Gastroesophageal sphincter (tissue), 4 donors: ENCODE measurements at regions not wholly inside any gene's neighbourhood (a gene's known extent, or its start where the extent isn't known, plus 50 kb on each side); places are given as distances from the start of the nearest gene placed in this dataset.

ENCODE experiments used
- ATAC-seq: fragments of 150-250 bp; one replicate; pipeline ENCODE4 v1.9.1; 2016; ENCODE audit warnings: mild to moderate bottlenecking, moderate library complexity
- H3K27ac ChIP-seq, 4 donors: fragments of 200-600 bp; sonication (generic) in 3 of 4; 1 replicate in 3 of 4; 2 replicates in 1 of 4; pipeline ENCODE4 v1.5.1; 2016 to 2019
- H3K27me3 ChIP-seq: fragments of 200-600 bp; sonication (generic); one replicate; pipeline ENCODE4 v1.5.1; 2019
- H3K36me3 ChIP-seq, 2 donors: fragments of 200-600 bp; sonication (generic); one replicate each; pipeline ENCODE4 v1.5.1; 2019; ENCODE audit warnings: control low read depth in 1 of 2
- H3K4me1 ChIP-seq, 3 donors: fragments of 200-600 bp; sonication (generic); 1 replicate in 2 of 3; 2 replicates in 1 of 3; pipeline ENCODE4 v1.5.1; 2016 to 2019; ENCODE audit warnings: control low read depth in 2 of 3
- H3K4me3 ChIP-seq, 2 donors: fragments of 200-600 bp; sonication (generic); one replicate each; pipeline ENCODE4 v1.5.1; 2019; ENCODE audit warnings: mild to moderate bottlenecking in 1 of 2, moderate library complexity in 1 of 2
- H3K9me3 ChIP-seq, 3 donors: fragments of 200-600 bp; sonication (generic); one replicate each; pipeline ENCODE4 v1.5.1; 2017 to 2019; ENCODE audit warnings: control low read depth in 2 of 3
- EP300 ChIP-seq: sonication (generic); formaldehyde crosslinking; IDR thresholded peaks from one replicate; pipeline ENCODE4 v1.6.1; 2017; ENCODE audit warnings: antibody characterized with exemption, mild to moderate bottlenecking
- POLR2A ChIP-seq, 2 donors: fragments of 450-650 bp; IDR thresholded peaks; one replicate each; pipeline ENCODE4 v1.6.1; 2017; ENCODE audit warnings: antibody characterized with exemption in 2 of 2, mild to moderate bottlenecking in 2 of 2, moderate library complexity in 1 of 2
- POLR2AphosphoS5 ChIP-seq: sonication (generic); formaldehyde crosslinking; IDR thresholded peaks from one replicate; pipeline ENCODE4 v1.6.1; 2017; ENCODE audit warnings: antibody characterized with exemption
- WGBS, 2 donors: methylation state at CpG; one replicate each; pipeline ENCODE4 v1.1.5; 2018; ENCODE audit warnings: low coverage in 1 of 2; 5-methylcytosine and 5-hydroxymethylcytosine counted together
- TF ChIP-seq, protein P1 (sequence below), 4 experiments: fragments of 200-600 bp in 2 of 4; fragments of 450-650 bp in 2 of 4; sonication (generic) in 1 of 4; IDR thresholded peaks; one replicate each; pipeline ENCODE4 v1.5.1; 2017 to 2019; ENCODE audit warnings: antibody characterized with exemption in 4 of 4, mild to moderate bottlenecking in 2 of 4, moderate library complexity in 2 of 4

DNA sequence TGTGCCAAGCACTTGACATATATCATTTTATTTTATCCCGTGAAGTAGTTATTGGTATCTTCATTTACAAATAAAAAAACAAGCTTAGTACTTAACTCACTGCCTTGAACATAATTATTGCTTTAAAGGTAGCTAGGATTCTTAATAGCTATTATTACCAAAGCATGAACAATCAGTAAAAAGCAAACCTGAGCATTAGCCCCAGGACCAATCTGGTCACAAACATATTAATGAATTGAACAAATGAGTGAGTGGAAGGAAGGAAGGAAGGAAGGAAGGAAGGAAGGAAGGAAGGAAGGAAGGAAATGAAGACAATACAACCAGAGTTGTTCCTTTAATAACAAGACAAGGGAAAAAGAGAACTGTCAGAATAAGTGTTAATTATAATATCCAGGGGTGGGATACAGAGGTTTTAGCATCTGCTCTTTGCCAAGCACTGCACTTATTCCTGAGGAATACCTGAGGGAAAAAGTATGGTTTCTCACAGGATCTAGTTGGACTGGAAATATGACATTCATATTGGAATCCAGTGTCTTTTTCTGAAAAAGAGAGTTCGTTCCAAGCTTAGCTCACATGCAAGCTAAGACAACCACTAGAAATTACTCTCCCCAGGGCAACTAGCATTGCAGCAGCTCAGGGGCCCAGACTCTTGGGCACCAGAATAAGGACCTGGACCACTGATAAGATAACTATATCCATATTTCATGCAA is 172.9 kb upstream of the MGMT start:
- TF ChIP-seq POLR2A (IDR thresholded peaks at IDR 0.05) (no peak), EP300 (no peak), POLR2AphosphoS5 (no peak)
- TF ChIP-seq, protein P1, sequence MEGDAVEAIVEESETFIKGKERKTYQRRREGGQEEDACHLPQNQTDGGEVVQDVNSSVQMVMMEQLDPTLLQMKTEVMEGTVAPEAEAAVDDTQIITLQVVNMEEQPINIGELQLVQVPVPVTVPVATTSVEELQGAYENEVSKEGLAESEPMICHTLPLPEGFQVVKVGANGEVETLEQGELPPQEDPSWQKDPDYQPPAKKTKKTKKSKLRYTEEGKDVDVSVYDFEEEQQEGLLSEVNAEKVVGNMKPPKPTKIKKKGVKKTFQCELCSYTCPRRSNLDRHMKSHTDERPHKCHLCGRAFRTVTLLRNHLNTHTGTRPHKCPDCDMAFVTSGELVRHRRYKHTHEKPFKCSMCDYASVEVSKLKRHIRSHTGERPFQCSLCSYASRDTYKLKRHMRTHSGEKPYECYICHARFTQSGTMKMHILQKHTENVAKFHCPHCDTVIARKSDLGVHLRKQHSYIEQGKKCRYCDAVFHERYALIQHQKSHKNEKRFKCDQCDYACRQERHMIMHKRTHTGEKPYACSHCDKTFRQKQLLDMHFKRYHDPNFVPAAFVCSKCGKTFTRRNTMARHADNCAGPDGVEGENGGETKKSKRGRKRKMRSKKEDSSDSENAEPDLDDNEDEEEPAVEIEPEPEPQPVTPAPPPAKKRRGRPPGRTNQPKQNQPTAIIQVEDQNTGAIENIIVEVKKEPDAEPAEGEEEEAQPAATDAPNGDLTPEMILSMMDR (IDR thresholded peaks at IDR 0.05), result no peak
- no peaks in the 10 kb centered on the region for H3K9me3 ChIP-seq
- no peak for ATAC-seq
- no peaks in the 10 kb centered on the region for H3K4me1 ChIP-seq
- WGBS, 2 donors, result 82 to 95% methylated on average over 2 of the region's 2 CpGs
- H3K36me3 ChIP-seq, result no peaks in the 10 kb centered on the region
- peaks cover 7% of the 10 kb centered on the region for H3K27me3 ChIP-seq
- no peak overlapping the region for H3K27ac ChIP-seq
- H3K4me3 ChIP-seq, result no peak overlapping the region

DNA sequence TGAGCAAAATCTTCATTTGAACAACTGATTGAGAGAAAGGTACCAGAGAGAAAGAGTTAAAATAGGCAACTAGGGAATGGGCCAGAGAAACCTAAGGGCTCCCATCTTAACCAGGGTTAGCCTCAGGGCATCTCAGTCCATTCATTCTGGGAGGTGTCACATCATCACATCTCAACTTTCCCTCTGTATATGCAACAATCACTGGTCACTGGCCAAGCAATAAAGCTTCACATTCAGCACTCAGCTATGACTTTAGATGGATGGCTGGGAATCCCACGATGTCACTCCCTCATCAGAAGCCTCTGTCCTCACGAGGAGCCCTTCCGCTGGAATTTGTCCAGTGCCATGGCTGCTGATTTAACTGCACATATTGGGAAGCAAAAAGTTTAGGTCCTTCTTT is 172.1 kb upstream of the MGMT start:
- Histone ChIP-seq H3K4me3 (no peak overlapping the region), H3K27ac (no peak overlapping the region), H3K36me3 (no peaks in the 10 kb centered on the region), H3K9me3 (no peaks in the 10 kb centered on the region), H3K27me3 (peaks cover 7% of the 10 kb centered on the region), H3K4me1 (no peaks in the 10 kb centered on the region)
- 90% methylated on average over 3 of the region's 3 CpGs; no CpG with 5 or more reads in 1 of the 2 donors for WGBS, 2 donors
- TF ChIP-seq, protein P1 (IDR thresholded peaks at IDR 0.05), result no peak
- no peak for TF ChIP-seq POLR2AphosphoS5
- TF ChIP-seq POLR2A (IDR thresholded peaks at IDR 0.05), result no peak
- TF ChIP-seq EP300, result no peak
- no peak for ATAC-seq

DNA sequence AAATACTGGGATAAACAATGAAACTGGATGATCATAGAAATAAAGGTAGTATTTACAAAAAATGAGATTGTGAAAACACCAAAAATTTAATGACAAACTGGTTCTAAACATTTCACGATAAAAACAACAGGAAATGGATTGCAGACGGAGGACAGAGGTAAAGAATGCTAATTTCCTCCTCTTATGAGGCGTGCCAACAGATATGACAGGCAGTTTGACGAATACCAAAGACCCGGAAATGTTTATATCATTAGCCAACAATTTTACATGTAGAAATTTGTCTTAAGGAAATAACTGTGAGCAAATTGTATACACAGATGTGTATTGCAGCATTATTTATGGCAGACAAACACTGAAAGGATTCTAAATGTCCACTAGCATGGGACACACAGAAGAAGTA is 162.0 kb upstream of the MGMT start:
- no peak for TF ChIP-seq EP300
- no peak for TF ChIP-seq POLR2AphosphoS5
- TF ChIP-seq, protein P1 (IDR thresholded peaks at IDR 0.05), result no peak
- no peak for TF ChIP-seq POLR2A (IDR thresholded peaks at IDR 0.05)
- Histone ChIP-seq H3K36me3 (no peaks in the 10 kb centered on the region), H3K9me3 (peaks cover 0 to 12% (median 0%) of the 10 kb centered on the region in 3 donors), H3K4me1 (no peaks in the 10 kb centered on the region), H3K27ac (no peak overlapping the region), H3K27me3 (peaks cover 6% of the 10 kb centered on the region), H3K4me3 (no peak overlapping the region)
- no peak for ATAC-seq
- 24 to 29% methylated on average over 5 of the region's 5 CpGs for WGBS, 2 donors

GRCh38 chr10:129307141-129307540 is 159.9 kb upstream of the MGMT start:
- WGBS, 2 donors, result 55 to 67% methylated on average over 8 of the region's 8 CpGs
- H3K27me3 ChIP-seq, result peaks cover 12% of the 10 kb centered on the region
- H3K4me3 ChIP-seq, result no peak overlapping the region
- no peaks in the 10 kb centered on the region for H3K4me1 ChIP-seq
- no peaks in the 10 kb centered on the region for H3K36me3 ChIP-seq
- no peak for TF ChIP-seq EP300
- TF ChIP-seq, protein P1 (IDR thresholded peaks at IDR 0.05), result no peak
- TF ChIP-seq POLR2A (IDR thresholded peaks at IDR 0.05), result no peak
- TF ChIP-seq POLR2AphosphoS5, result no peak
- no peak for ATAC-seq
- no peak overlapping the region for H3K27ac ChIP-seq
- peaks cover 0 to 5% (median 0%) of the 10 kb centered on the region in 3 donors for H3K9me3 ChIP-seq

DNA sequence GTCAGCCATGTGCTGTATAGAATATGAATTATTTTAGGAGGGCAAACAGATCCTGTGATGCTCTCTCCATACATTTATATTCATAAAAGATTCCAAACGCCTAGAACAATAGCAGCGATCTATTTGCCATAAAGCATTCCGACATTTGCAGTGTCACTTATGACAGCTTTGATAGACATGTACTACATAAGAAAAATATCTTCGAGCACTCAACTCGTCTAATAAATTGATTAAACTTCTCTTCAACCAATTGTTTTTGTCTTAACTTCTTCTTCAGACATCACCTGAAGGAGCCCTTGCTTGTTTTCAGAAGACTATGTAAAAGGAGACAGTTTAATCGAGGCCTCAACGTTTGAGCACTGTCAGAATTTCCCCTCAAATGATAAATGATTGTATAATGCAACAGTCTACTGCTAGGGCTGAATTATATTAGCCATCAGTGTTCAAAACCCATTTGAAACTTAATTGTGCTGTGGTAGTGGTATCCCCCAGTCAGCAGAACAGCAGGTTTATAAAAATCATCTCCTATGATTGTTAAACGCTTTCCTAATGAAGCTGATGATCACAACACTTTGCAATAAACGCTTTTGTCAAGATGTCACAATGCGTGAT is 158.0 kb upstream of the MGMT start:
- H3K27me3 ChIP-seq, result peaks cover 12% of the 10 kb centered on the region
- TF ChIP-seq POLR2A (IDR thresholded peaks at IDR 0.05) (no peak), EP300 (no peak), POLR2AphosphoS5 (no peak)
- TF ChIP-seq, protein P1 (IDR thresholded peaks at IDR 0.05), result no peak
- H3K4me3 ChIP-seq, result no peak overlapping the region
- H3K27ac ChIP-seq, result no peak overlapping the region
- WGBS, 2 donors, result 80 to 83% methylated on average over 10 of the region's 10 CpGs
- no peaks in the 10 kb centered on the region for H3K9me3 ChIP-seq
- H3K36me3 ChIP-seq, result no peaks in the 10 kb centered on the region
- no peaks in the 10 kb centered on the region for H3K4me1 ChIP-seq
- ATAC-seq, result no peak
